ENCODE measurements at regions not wholly inside any gene's neighbourhood (a gene's known extent, or its start where the extent isn't known, plus 50 kb on each side); places are given as distances from the start of the nearest gene placed in this dataset.

- DNase-seq = no peak
Observed at GRCh38 chr18:23350188-23350587, 102.9 kb upstream of the RIOK3 start.

- DNase-seq = no peak
Observed at GRCh38 chr18:23351521-23351920, 101.6 kb upstream of the RIOK3 start.

GRCh38 chr18:23352042-23352441, 101.0 kb upstream of the RIOK3 start:
- DNase-seq = no peak

- no peak for DNase-seq
Observed at GRCh38 chr18:23353459-23353858, 99.6 kb upstream of the RIOK3 start.

GRCh38 chr18:23354625-23355024, 98.5 kb upstream of the RIOK3 start:
- DNase-seq = no peak

GRCh38 chr18:23355206-23355605, 97.9 kb upstream of the RIOK3 start:
- no peak for DNase-seq

- DNase-seq = no peak
Observed at GRCh38 chr18:23356424-23356823, 96.7 kb upstream of the RIOK3 start.

GRCh38 chr18:23356915-23357601, 96.0 kb upstream of the RIOK3 start:
- no peak for DNase-seq

GRCh38 chr18:23357996-23358594, 95.0 kb upstream of the RIOK3 start:
- DNase-seq = peak; percentile 38

- no peak for DNase-seq
Observed at GRCh38 chr18:23359421-23359820, 93.7 kb upstream of the RIOK3 start.

- DNase-seq = no peak
Observed at GRCh38 chr18:23363865-23364570, 89.1 kb upstream of the RIOK3 start.

GRCh38 chr18:23365602-23366001, 87.5 kb upstream of the RIOK3 start:
- DNase-seq = no peak

- DNase-seq = no peak
Observed at GRCh38 chr18:23369266-23369665, 83.8 kb upstream of the RIOK3 start.

GRCh38 chr18:23373570-23373969, 79.5 kb upstream of the RIOK3 start:
- no peak for DNase-seq

- DNase-seq = no peak
Observed at GRCh38 chr18:23377669-23378301, 75.3 kb upstream of the RIOK3 start.

GRCh38 chr18:23378302-23378686, 74.8 kb upstream of the RIOK3 start:
- no peak for DNase-seq

GRCh38 chr18:23380001-23380550, 73.0 kb upstream of the RIOK3 start:
- no peak for DNase-seq

- DNase-seq = no peak
Observed at GRCh38 chr18:23380817-23381216, 72.3 kb upstream of the RIOK3 start.

GRCh38 chr18:23383494-23383893, 69.6 kb upstream of the RIOK3 start:
- DNase-seq = no peak

GRCh38 chr18:23384778-23385736, 68.0 kb upstream of the RIOK3 start:
- no peak for DNase-seq

- DNase-seq = no peak
Observed at GRCh38 chr18:23386317-23386716, 66.8 kb upstream of the RIOK3 start.

GRCh38 chr18:23387265-23387664, 65.8 kb upstream of the RIOK3 start:
- DNase-seq = no peak

All from NCI-H1092 treated with DMSO at 0.1 percent for 48 hours (cell line).